GM23338 (cell line): ENCODE measurements at regions not wholly inside any gene's neighbourhood (a gene's known extent, or its start where the extent isn't known, plus 50 kb on each side); places are given as distances from the start of the nearest gene placed in this dataset.

Experiments used
- ATAC-seq: fragments of 200-7000 bp; cut with Tn5 transposase; 3 replicates; pipeline ENCODE4 v1.9.1; 2020
- DNase-seq: peaks from one replicate; pipeline ENCODE4 v3.0.0-alpha.2; 2015; ENCODE audit warnings: low spot score
- H2AFZ ChIP-seq: fragments of 200-600 bp; sonication (generic); 2 replicates; pipeline ENCODE4 v1.8.0; 2016; ENCODE audit warnings: antibody characterized with exemption, mild to moderate bottlenecking, moderate library complexity
- H3F3A ChIP-seq: fragments of 200-600 bp; sonication (generic); replicated peaks from 2 replicates; pipeline ENCODE4 v1.8.0; 2017; ENCODE audit warnings: antibody characterized with exemption, mixed run types, low read depth
- H3K27ac ChIP-seq: fragments of 200-600 bp; sonication (generic); 2 replicates; pipeline ENCODE4 v1.6.1; 2016; ENCODE audit warnings: low read depth
- H3K27me3 ChIP-seq: fragments of 200-600 bp; sonication (generic); 2 replicates; pipeline ENCODE4 v1.8.0; 2016; ENCODE audit warnings: mild to moderate bottlenecking, mixed run types, moderate library complexity; ENCODE audit not compliant: insufficient read depth
- H3K36me3 ChIP-seq: fragments of 200-600 bp; sonication (generic); 2 replicates; pipeline ENCODE4 v1.8.0; 2016; ENCODE audit warnings: mild to moderate bottlenecking; ENCODE audit not compliant: insufficient read depth
- H3K4me1 ChIP-seq: fragments of 200-600 bp; sonication (generic); 2 replicates; pipeline ENCODE4 v1.8.0; 2016; ENCODE audit warnings: mild to moderate bottlenecking, moderate library complexity; ENCODE audit not compliant: insufficient read depth
- H3K4me2 ChIP-seq: fragments of 200-600 bp; sonication (generic); 2 replicates; pipeline ENCODE4 v1.7.1; 2017; ENCODE audit warnings: mixed run types
- H3K4me3 ChIP-seq: fragments of 200-600 bp; sonication (generic); 2 replicates; pipeline ENCODE4 v1.6.1; 2016; ENCODE audit warnings: mixed run types
- H3K79me2 ChIP-seq: fragments of 200-600 bp; sonication (generic); replicated peaks from 2 replicates; pipeline ENCODE4 v1.8.0; 2017; ENCODE audit warnings: mild to moderate bottlenecking; ENCODE audit not compliant: insufficient read depth
- H3K9me2 ChIP-seq: fragments of 200-600 bp; sonication (generic); 2 replicates; pipeline ENCODE4 v1.8.0; 2017; ENCODE audit not compliant: insufficient read depth
- H4K20me1 ChIP-seq: fragments of 200-600 bp; sonication (generic); replicated peaks from 2 replicates; pipeline ENCODE4 v1.8.0; 2017; ENCODE audit warnings: mild to moderate bottlenecking; ENCODE audit not compliant: insufficient read depth
- H3K27ac Mint-ChIP-seq: 2 replicates; pipeline ENCODE4 v1.8.0; 2020; ENCODE audit warnings: inconsistent platforms, mild to moderate bottlenecking, moderate library complexity, mixed read lengths
- H3K27me3 Mint-ChIP-seq: 3 replicates; pipeline ENCODE4 v1.8.0; 2022; ENCODE audit warnings: low read depth, mild to moderate bottlenecking, moderate library complexity, mixed read lengths, inconsistent platforms; ENCODE audit not compliant: insufficient read depth, poor library complexity
- H3K36me3 Mint-ChIP-seq: 3 replicates; pipeline ENCODE4 v1.8.0; 2021; ENCODE audit warnings: low read depth, mild to moderate bottlenecking, inconsistent platforms, moderate library complexity, mixed read lengths
- H3K4me1 Mint-ChIP-seq: 3 replicates; pipeline ENCODE4 v1.8.0; 2020; ENCODE audit warnings: mild to moderate bottlenecking, inconsistent platforms, mixed read lengths
- H3K4me3 Mint-ChIP-seq: 3 replicates; pipeline ENCODE4 v1.8.0; 2021; ENCODE audit warnings: moderate library complexity, mild to moderate bottlenecking, inconsistent platforms, mixed read lengths
- H3K9me3 Mint-ChIP-seq: 3 replicates; pipeline ENCODE4 v1.8.0; 2020; ENCODE audit warnings: moderate library complexity, mild to moderate bottlenecking, inconsistent platforms, mixed read lengths
- CREB1 ChIP-seq: fragments of 250-450 bp; sonication (Bioruptor Pico); IDR thresholded peaks from 2 replicates; pipeline ENCODE4 v1.5.0; 2020; ENCODE audit warnings: low read depth, mild to moderate bottlenecking, moderate library complexity
- EZH2 ChIP-seq: fragments of 200-600 bp; sonication (generic); IDR thresholded peaks from one replicate; pipeline ENCODE4 v1.8.0; 2017; ENCODE audit warnings: antibody characterized with exemption, mild to moderate bottlenecking, low read depth; ENCODE audit not compliant: unreplicated experiment
- EZH2phosphoT487 ChIP-seq: fragments of 200-600 bp; sonication (generic); IDR thresholded peaks from one replicate; pipeline ENCODE4 v1.8.1; 2018; ENCODE audit warnings: antibody characterized with exemption; ENCODE audit not compliant: unreplicated experiment
- JUNB ChIP-seq: IDR thresholded peaks from one replicate; pipeline ENCODE4 v1.6.1; 2016; ENCODE audit warnings: antibody characterized with exemption; ENCODE audit not compliant: unreplicated experiment
- NANOG ChIP-seq: IDR thresholded peaks from 2 replicates; pipeline ENCODE4 v1.6.1; 2016; ENCODE audit warnings: antibody characterized with exemption, borderline replicate concordance
- POLR2AphosphoS5 ChIP-seq: IDR thresholded peaks from 2 replicates; pipeline ENCODE4 v1.6.1; 2016; ENCODE audit warnings: antibody characterized with exemption, low read depth
- STAT1 ChIP-seq: IDR thresholded peaks from one replicate; pipeline ENCODE4 v1.6.1; 2016; ENCODE audit warnings: antibody characterized with exemption; ENCODE audit not compliant: unreplicated experiment
- ZNF114 ChIP-seq: fragments of 250-450 bp; sonication (Bioruptor Pico); IDR thresholded peaks from 2 replicates; pipeline ENCODE4 v1.5.0; 2020; ENCODE audit warnings: mild to moderate bottlenecking, moderate library complexity
- ZNF331 ChIP-seq: fragments of 250-450 bp; sonication (Bioruptor Pico); IDR thresholded peaks from 2 replicates; pipeline ENCODE4 v1.5.0; 2020; ENCODE audit warnings: low read depth, mild to moderate bottlenecking, moderate library complexity
- TF ChIP-seq, protein P1 (sequence below): IDR thresholded peaks from one replicate; pipeline ENCODE4 v1.6.1; 2018; ENCODE audit warnings: antibody characterized with exemption; ENCODE audit not compliant: unreplicated experiment
- TF ChIP-seq, protein P2 (sequence below): IDR thresholded peaks from 2 replicates; pipeline ENCODE4 v1.6.1; 2016; ENCODE audit warnings: antibody characterized with exemption
- TF ChIP-seq, protein P3 (sequence below): fragments of 250-450 bp; sonication (Bioruptor Pico); IDR thresholded peaks from 2 replicates; pipeline ENCODE4 v1.5.0; 2020; ENCODE audit warnings: mild to moderate bottlenecking, moderate library complexity
- TF ChIP-seq, protein P4 (sequence below), 2 experiments: fragments of 200-600 bp in 1 of 2; sonication (generic) in 1 of 2; conservative IDR thresholded peaks; 2 replicates each; pipeline versions ENCODE4 v1.5.1 to v1.6.1; 2016 to 2017; ENCODE audit warnings: antibody characterized with exemption in 2 of 2, low read depth in 2 of 2, mild to moderate bottlenecking in 2 of 2, moderate library complexity in 1 of 2

DNA sequence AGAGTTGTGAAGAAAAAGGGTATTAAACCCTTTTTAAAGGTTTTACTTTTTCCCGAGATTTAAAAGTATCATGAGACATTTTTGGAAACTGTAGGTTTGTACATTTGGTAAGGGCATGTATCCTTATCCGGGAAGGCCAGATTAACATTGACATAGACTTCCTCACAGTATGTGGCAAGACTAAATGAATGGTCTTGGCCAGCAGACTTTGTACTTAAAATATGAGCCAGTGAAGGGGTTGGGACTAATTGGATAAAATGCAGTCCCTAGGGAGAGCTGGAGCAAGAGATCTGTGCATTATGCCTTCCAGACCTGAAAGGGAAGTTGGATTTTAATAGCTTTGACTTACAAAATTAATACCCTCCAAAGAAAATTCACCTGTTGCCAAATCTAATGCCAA lies 60.4 kb upstream of the CCN2 start:
- ATAC-seq, result no peak
- TF ChIP-seq, protein P1, sequence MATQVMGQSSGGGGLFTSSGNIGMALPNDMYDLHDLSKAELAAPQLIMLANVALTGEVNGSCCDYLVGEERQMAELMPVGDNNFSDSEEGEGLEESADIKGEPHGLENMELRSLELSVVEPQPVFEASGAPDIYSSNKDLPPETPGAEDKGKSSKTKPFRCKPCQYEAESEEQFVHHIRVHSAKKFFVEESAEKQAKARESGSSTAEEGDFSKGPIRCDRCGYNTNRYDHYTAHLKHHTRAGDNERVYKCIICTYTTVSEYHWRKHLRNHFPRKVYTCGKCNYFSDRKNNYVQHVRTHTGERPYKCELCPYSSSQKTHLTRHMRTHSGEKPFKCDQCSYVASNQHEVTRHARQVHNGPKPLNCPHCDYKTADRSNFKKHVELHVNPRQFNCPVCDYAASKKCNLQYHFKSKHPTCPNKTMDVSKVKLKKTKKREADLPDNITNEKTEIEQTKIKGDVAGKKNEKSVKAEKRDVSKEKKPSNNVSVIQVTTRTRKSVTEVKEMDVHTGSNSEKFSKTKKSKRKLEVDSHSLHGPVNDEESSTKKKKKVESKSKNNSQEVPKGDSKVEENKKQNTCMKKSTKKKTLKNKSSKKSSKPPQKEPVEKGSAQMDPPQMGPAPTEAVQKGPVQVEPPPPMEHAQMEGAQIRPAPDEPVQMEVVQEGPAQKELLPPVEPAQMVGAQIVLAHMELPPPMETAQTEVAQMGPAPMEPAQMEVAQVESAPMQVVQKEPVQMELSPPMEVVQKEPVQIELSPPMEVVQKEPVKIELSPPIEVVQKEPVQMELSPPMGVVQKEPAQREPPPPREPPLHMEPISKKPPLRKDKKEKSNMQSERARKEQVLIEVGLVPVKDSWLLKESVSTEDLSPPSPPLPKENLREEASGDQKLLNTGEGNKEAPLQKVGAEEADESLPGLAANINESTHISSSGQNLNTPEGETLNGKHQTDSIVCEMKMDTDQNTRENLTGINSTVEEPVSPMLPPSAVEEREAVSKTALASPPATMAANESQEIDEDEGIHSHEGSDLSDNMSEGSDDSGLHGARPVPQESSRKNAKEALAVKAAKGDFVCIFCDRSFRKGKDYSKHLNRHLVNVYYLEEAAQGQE, result no peak
- TF ChIP-seq STAT1, result no peak
- TF ChIP-seq JUNB, result no peak
- TF ChIP-seq NANOG, result no peak
- TF ChIP-seq EZH2, result no peak
- no peak for TF ChIP-seq ZNF114 (CRISPR knock-in tag)
- TF ChIP-seq POLR2AphosphoS5, result no peak
- TF ChIP-seq EZH2phosphoT487, result no peak
- no peak for TF ChIP-seq ZNF331
- TF ChIP-seq, protein P2, sequence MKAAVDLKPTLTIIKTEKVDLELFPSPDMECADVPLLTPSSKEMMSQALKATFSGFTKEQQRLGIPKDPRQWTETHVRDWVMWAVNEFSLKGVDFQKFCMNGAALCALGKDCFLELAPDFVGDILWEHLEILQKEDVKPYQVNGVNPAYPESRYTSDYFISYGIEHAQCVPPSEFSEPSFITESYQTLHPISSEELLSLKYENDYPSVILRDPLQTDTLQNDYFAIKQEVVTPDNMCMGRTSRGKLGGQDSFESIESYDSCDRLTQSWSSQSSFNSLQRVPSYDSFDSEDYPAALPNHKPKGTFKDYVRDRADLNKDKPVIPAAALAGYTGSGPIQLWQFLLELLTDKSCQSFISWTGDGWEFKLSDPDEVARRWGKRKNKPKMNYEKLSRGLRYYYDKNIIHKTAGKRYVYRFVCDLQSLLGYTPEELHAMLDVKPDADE, result no peak
- TF ChIP-seq, protein P3, sequence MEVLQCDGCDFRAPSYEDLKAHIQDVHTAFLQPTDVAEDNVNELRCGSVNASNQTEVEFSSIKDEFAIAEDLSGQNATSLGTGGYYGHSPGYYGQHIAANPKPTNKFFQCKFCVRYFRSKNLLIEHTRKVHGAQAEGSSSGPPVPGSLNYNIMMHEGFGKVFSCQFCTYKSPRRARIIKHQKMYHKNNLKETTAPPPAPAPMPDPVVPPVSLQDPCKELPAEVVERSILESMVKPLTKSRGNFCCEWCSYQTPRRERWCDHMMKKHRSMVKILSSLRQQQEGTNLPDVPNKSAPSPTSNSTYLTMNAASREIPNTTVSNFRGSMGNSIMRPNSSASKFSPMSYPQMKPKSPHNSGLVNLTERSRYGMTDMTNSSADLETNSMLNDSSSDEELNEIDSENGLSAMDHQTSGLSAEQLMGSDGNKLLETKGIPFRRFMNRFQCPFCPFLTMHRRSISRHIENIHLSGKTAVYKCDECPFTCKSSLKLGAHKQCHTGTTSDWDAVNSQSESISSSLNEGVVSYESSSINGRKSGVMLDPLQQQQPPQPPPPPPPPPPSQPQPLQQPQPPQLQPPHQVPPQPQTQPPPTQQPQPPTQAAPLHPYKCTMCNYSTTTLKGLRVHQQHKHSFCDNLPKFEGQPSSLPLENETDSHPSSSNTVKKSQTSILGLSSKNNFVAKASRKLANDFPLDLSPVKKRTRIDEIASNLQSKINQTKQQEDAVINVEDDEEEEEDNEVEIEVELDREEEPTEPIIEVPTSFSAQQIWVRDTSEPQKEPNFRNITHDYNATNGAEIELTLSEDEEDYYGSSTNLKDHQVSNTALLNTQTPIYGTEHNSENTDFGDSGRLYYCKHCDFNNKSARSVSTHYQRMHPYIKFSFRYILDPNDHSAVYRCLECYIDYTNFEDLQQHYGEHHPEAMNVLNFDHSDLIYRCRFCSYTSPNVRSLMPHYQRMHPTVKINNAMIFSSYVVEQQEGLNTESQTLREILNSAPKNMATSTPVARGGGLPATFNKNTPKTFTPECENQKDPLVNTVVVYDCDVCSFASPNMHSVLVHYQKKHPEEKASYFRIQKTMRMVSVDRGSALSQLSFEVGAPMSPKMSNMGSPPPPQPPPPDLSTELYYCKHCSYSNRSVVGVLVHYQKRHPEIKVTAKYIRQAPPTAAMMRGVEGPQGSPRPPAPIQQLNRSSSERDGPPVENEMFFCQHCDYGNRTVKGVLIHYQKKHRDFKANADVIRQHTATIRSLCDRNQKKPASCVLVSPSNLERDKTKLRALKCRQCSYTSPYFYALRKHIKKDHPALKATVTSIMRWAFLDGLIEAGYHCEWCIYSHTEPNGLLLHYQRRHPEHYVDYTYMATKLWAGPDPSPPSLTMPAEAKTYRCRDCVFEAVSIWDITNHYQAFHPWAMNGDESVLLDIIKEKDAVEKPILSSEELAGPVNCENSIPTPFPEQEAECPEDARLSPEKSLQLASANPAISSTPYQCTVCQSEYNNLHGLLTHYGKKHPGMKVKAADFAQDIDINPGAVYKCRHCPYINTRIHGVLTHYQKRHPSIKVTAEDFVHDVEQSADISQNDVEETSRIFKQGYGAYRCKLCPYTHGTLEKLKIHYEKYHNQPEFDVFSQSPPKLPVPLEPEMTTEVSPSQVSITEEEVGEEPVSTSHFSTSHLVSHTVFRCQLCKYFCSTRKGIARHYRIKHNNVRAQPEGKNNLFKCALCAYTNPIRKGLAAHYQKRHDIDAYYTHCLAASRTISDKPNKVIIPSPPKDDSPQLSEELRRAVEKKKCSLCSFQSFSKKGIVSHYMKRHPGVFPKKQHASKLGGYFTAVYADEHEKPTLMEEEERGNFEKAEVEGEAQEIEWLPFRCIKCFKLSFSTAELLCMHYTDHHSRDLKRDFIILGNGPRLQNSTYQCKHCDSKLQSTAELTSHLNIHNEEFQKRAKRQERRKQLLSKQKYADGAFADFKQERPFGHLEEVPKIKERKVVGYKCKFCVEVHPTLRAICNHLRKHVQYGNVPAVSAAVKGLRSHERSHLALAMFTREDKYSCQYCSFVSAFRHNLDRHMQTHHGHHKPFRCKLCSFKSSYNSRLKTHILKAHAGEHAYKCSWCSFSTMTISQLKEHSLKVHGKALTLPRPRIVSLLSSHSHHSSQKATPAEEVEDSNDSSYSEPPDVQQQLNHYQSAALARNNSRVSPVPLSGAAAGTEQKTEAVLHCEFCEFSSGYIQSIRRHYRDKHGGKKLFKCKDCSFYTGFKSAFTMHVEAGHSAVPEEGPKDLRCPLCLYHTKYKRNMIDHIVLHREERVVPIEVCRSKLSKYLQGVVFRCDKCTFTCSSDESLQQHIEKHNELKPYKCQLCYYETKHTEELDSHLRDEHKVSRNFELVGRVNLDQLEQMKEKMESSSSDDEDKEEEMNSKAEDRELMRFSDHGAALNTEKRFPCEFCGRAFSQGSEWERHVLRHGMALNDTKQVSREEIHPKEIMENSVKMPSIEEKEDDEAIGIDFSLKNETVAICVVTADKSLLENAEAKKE (CRISPR knock-in tag), result no peak
- TF ChIP-seq, protein P4, sequence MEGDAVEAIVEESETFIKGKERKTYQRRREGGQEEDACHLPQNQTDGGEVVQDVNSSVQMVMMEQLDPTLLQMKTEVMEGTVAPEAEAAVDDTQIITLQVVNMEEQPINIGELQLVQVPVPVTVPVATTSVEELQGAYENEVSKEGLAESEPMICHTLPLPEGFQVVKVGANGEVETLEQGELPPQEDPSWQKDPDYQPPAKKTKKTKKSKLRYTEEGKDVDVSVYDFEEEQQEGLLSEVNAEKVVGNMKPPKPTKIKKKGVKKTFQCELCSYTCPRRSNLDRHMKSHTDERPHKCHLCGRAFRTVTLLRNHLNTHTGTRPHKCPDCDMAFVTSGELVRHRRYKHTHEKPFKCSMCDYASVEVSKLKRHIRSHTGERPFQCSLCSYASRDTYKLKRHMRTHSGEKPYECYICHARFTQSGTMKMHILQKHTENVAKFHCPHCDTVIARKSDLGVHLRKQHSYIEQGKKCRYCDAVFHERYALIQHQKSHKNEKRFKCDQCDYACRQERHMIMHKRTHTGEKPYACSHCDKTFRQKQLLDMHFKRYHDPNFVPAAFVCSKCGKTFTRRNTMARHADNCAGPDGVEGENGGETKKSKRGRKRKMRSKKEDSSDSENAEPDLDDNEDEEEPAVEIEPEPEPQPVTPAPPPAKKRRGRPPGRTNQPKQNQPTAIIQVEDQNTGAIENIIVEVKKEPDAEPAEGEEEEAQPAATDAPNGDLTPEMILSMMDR (conservative IDR thresholded peaks at IDR 0.05; ENCODE audit: low read depth in 2 of 2), result no peak
- no peak for TF ChIP-seq CREB1 (CRISPR knock-in tag)
- Mint-ChIP-seq H3K4me3 (no peak overlapping the region), H3K27me3 (no peaks in the 10 kb centered on the region), H3K4me1 (peaks cover 3% of the 10 kb centered on the region; the same call in 1 of the 3 replicates), H3K9me3 (no peaks in the 10 kb centered on the region), H3K36me3 (no peaks in the 10 kb centered on the region), H3K27ac (no peak overlapping the region)
- Histone ChIP-seq H3K79me2 (no peaks in the 10 kb centered on the region), H3K27me3 (no peaks in the 10 kb centered on the region), H3K4me3 (no peak overlapping the region), H3F3A (no peaks in the 10 kb centered on the region), H2AFZ (no peak overlapping the region), H3K4me1 (no peaks in the 10 kb centered on the region), H3K9me2 (no peaks in the 10 kb centered on the region), H3K4me2 (no peak overlapping the region), H3K36me3 (no peaks in the 10 kb centered on the region), H3K27ac (no peak overlapping the region), H4K20me1 (no peaks in the 10 kb centered on the region)
- DNase-seq, result no peak
